Naive B cell (primary cell): ENCODE measurements at regions not wholly inside any gene's neighbourhood (a gene's known extent, or its start where the extent isn't known, plus 50 kb on each side); places are given as distances from the start of the nearest gene placed in this dataset.
A peak's percentile ranks its signal among the peaks of the same experiment; 100 is the strongest.

ENCODE experiments used
- ATAC-seq, 2 donors: fragments of 150-1000 bp; cut with Tn5 transposase; 2 replicates each; pipeline ENCODE4 v1.10.0; 2021; ENCODE audit warnings: low read depth in 2 of 2, mild to moderate bottlenecking in 2 of 2, moderate library complexity in 2 of 2
- DNase-seq: peaks from one replicate; pipeline ENCODE4 v3.0.0; 2022
- H3K27ac Mint-ChIP-seq, 6 donors: one replicate each; pipeline ENCODE4 v1.8.0; 2020 to 2022; ENCODE audit warnings: mild to moderate bottlenecking in 6 of 6, mixed read lengths in 6 of 6, moderate library complexity in 5 of 6, inconsistent platforms in 2 of 6
- H3K27me3 Mint-ChIP-seq, 3 donors: one replicate each; pipeline ENCODE4 v1.8.0; 2021 to 2022; ENCODE audit warnings: mixed read lengths in 3 of 3, mild to moderate bottlenecking in 1 of 3
- H3K36me3 Mint-ChIP-seq, 2 donors: one replicate each; pipeline ENCODE4 v1.8.0; 2020 to 2022; ENCODE audit warnings: mixed read lengths in 2 of 2, inconsistent platforms in 1 of 2, mild to moderate bottlenecking in 1 of 2
- H3K4me1 Mint-ChIP-seq, 3 donors: one replicate each; pipeline ENCODE4 v1.8.0; 2020 to 2022; ENCODE audit warnings: mixed read lengths in 3 of 3, inconsistent platforms in 1 of 3, mild to moderate bottlenecking in 1 of 3, moderate library complexity in 1 of 3
- H3K4me3 Mint-ChIP-seq, 8 donors: one replicate each; pipeline ENCODE4 v1.8.0; 2020 to 2022; ENCODE audit warnings: mild to moderate bottlenecking in 8 of 8, mixed read lengths in 8 of 8, moderate library complexity in 8 of 8, inconsistent platforms in 2 of 8
- H3K9me3 Mint-ChIP-seq, 7 donors: one replicate each; pipeline ENCODE4 v1.8.0; 2020 to 2022; ENCODE audit warnings: mixed read lengths in 7 of 7, mild to moderate bottlenecking in 5 of 7, inconsistent platforms in 2 of 7, moderate library complexity in 1 of 7

DNA sequence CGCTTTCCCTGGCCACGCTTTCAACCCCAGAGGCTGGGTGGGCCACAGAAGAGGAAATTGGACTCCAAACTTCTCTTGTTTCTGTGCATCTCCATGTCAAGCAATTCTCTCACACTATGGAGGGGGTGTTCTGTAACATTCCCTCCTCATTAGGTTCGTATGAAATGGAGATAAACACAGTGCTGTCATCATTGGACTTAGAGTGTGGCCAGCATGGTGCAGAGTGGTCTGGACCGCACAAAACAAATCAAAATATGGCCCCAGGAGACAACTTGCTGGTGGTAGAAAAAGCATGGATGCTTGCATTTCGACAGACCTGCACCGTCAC, 655.2 kb downstream of the BNC2 start:
- H3K27ac Mint-ChIP-seq = no peak overlapping the region

GRCh38 chr9:16217943-16218701, 652.3 kb downstream of the BNC2 start:
- Mint-ChIP-seq H3K36me3 (no peaks in the 10 kb centered on the region), H3K4me3 (no peak overlapping the region), H3K9me3 (peaks cover 0 to 4% (median 1%) of the 10 kb centered on the region in 7 donors), H3K4me1 (no peaks in the 10 kb centered on the region), H3K27ac (peak overlapping the region in 1 of 6 donors; percentile 72), H3K27me3 (peaks cover 0 to 12% (median 0%) of the 10 kb centered on the region in 3 donors)
- DNase-seq (no peak), ATAC-seq (no peak)

More for the DNA sequence above, 655.2 kb downstream of the BNC2 start:
- DNase-seq (no peak), ATAC-seq (no peak)
- H3K27me3 Mint-ChIP-seq = no peaks in the 10 kb centered on the region
- H3K4me3 Mint-ChIP-seq = no peak overlapping the region
- peaks cover 0 to 7% (median 1%) of the 10 kb centered on the region in 7 donors for H3K9me3 Mint-ChIP-seq
- no peaks in the 10 kb centered on the region for H3K4me1 Mint-ChIP-seq
- no peaks in the 10 kb centered on the region for H3K36me3 Mint-ChIP-seq

- Mint-ChIP-seq H3K9me3 (peaks cover 0 to 6% (median 0%) of the 10 kb centered on the region in 7 donors), H3K27ac (no peak overlapping the region), H3K4me1 (no peaks in the 10 kb centered on the region), H3K27me3 (peaks cover 0 to 12% (median 5%) of the 10 kb centered on the region in 3 donors), H3K36me3 (no peaks in the 10 kb centered on the region), H3K4me3 (no peak overlapping the region)
- DNase-seq (no peak), ATAC-seq (no peak)
Measured at GRCh38 chr9:16221366-16221765, 649.1 kb downstream of the BNC2 start.

GRCh38 chr9:16221822-16222547, 648.5 kb downstream of the BNC2 start:
- Mint-ChIP-seq H3K27me3 (peaks cover 0 to 12% (median 5%) of the 10 kb centered on the region in 3 donors), H3K9me3 (peaks cover 0 to 6% (median 0%) of the 10 kb centered on the region in 7 donors), H3K4me1 (no peaks in the 10 kb centered on the region), H3K36me3 (no peaks in the 10 kb centered on the region), H3K27ac (peak overlapping the region in 1 of 6 donors; percentile 59), H3K4me3 (no peak overlapping the region)
- no peak for ATAC-seq
- DNase-seq = no peak

DNA sequence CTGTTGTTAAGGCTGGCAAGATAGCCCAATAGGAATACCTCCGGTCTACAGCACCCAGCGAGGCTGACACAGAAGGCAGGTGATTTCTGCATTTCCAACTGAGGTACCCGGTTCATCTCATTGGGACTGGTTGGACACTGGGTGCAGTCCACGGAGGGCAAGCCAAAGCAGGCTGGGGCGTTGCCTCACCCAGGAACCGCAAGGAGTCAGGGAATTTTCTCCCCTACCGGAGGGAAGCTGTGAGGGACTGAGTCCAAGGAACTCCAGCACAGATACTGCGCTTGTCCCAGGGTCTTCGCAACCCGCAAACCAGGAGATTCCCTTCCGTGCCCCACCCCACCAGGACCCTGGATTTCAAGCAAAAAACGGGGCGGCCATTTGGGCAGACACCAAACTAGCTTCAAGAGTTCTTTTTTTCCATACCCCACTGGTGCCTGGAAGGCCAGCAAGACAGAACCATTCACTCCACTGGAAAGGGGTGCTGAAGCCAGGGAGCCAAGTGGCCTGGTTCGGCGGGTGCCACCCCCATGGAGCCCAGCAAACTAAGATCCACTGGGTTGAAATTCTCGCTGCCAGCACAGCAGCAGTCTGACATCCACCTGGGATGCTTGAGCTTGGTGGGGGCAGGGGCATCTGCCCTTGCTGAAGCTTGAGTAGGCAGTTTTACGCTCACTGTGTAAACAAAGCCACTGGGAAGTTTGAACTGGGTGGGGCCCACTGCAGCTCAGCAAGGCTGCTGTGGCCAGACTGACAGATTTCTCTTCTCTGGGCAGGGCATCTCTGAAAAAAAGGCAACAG, 647.2 kb downstream of the BNC2 start:
- no peaks in the 10 kb centered on the region for H3K4me1 Mint-ChIP-seq
- H3K27me3 Mint-ChIP-seq = peaks cover 0 to 12% (median 5%) of the 10 kb centered on the region in 3 donors
- no peaks in the 10 kb centered on the region for H3K36me3 Mint-ChIP-seq
- DNase-seq = no peak
- H3K27ac Mint-ChIP-seq = no peak overlapping the region
- no peak overlapping the region for H3K4me3 Mint-ChIP-seq
- no peak for ATAC-seq
- H3K9me3 Mint-ChIP-seq = peaks cover 0 to 7% (median 0%) of the 10 kb centered on the region in 7 donors

DNA sequence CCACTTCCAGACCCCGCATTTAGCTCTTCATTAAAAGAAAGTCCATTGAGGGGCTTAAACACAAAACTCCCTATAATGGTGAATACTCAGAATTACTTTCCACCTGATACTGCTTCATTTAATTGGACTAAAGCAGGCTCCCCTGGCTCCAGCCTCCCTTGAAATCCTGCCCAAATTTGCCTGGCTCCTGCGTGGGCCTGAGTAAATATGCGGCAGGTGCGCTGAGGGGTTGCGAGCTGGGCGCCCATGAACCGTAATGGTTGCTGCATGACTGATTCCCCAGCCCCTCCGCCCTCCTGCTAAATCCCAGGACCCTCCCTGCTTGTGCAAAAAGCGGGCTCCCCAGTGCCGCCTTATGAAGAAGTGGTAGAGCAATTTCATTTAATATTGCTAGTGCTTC, 639.7 kb downstream of the BNC2 start:
- H3K27me3 Mint-ChIP-seq = peaks cover 0 to 4% (median 0%) of the 10 kb centered on the region in 3 donors
- DNase-seq = no peak
- no peak overlapping the region for H3K4me3 Mint-ChIP-seq
- peaks cover 0 to 9% of the 10 kb centered on the region in 2 donors for H3K36me3 Mint-ChIP-seq
- no peaks in the 10 kb centered on the region for H3K4me1 Mint-ChIP-seq
- peaks cover 9 to 28% (median 17%) of the 10 kb centered on the region in 7 donors for H3K9me3 Mint-ChIP-seq
- H3K27ac Mint-ChIP-seq = no peak overlapping the region
- no peak for ATAC-seq

- Mint-ChIP-seq H3K9me3 (peaks cover 9 to 27% (median 17%) of the 10 kb centered on the region in 7 donors), H3K36me3 (peaks cover 0 to 10% of the 10 kb centered on the region in 2 donors), H3K4me3 (no peak overlapping the region), H3K27ac (no peak overlapping the region), H3K27me3 (peaks cover 0 to 4% (median 0%) of the 10 kb centered on the region in 3 donors), H3K4me1 (no peaks in the 10 kb centered on the region)
- DNase-seq (no peak), ATAC-seq (no peak)
Measured at GRCh38 chr9:16236311-16236710, 634.2 kb downstream of the BNC2 start.

DNA sequence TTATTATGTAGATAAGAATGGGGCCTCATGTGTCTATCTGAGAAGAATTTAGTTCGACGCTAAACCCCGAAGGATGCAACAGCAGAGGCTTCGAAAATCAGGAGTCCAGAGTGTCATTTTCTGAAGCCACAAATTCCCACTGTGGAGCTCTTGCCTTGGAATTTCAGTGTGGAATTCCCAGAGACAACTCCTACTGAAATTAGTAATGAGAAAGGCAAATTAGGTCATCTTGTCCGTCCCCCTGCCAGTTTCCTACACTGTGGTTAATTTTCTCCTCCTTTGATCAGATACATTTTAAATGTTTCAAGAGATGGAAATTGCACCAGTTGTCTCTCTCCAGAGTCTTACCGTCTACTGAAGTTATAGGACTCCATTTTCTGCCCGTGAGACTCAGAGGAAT, 633.6 kb downstream of the BNC2 start:
- Mint-ChIP-seq H3K9me3 (peaks cover 9 to 27% (median 17%) of the 10 kb centered on the region in 7 donors), H3K4me1 (no peaks in the 10 kb centered on the region)
- ATAC-seq = no peak

GRCh38 chr9:16238623-16239138, 631.8 kb downstream of the BNC2 start:
- no peak for ATAC-seq
- DNase-seq = no peak
- Mint-ChIP-seq H3K4me1 (no peaks in the 10 kb centered on the region), H3K4me3 (no peak overlapping the region), H3K27me3 (peaks cover 0 to 5% (median 0%) of the 10 kb centered on the region in 3 donors), H3K9me3 (peaks cover 9 to 23% (median 14%) of the 10 kb centered on the region in 7 donors), H3K36me3 (peaks cover 0 to 10% of the 10 kb centered on the region in 2 donors), H3K27ac (no peak overlapping the region)

More for the DNA sequence above, 633.6 kb downstream of the BNC2 start:
- DNase-seq = no peak
- H3K36me3 Mint-ChIP-seq = peaks cover 0 to 10% of the 10 kb centered on the region in 2 donors
- no peak overlapping the region for H3K4me3 Mint-ChIP-seq
- H3K27me3 Mint-ChIP-seq = peaks cover 0 to 4% (median 0%) of the 10 kb centered on the region in 3 donors
- H3K27ac Mint-ChIP-seq = no peak overlapping the region

DNA sequence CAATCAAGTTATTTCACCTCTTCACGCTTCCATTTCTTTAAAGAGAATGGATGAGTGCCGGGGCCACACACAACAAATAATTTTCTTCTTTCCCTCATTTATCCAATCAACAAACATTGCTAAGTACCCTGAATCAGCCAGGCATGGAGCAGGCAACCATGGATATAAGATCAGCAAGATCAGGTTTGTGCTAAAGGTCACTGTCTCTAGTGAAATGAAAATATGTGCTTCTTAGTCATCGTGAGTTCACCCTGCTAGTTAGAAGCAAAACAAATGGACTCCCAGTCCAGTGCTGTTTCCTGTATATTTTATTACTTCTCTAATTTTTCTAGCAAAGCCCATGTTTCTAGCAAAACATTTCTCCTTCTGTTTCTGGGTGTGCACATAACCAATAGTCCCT, 629.2 kb downstream of the BNC2 start:
- peaks cover 0 to 11% (median 4%) of the 10 kb centered on the region in 7 donors for H3K9me3 Mint-ChIP-seq
- DNase-seq (no peak), ATAC-seq (no peak)
- H3K4me1 Mint-ChIP-seq = no peaks in the 10 kb centered on the region
- H3K36me3 Mint-ChIP-seq = no peaks in the 10 kb centered on the region
- no peak overlapping the region for H3K4me3 Mint-ChIP-seq
- H3K27me3 Mint-ChIP-seq = peaks cover 0 to 13% (median 0%) of the 10 kb centered on the region in 3 donors
- H3K27ac Mint-ChIP-seq = no peak overlapping the region

DNA sequence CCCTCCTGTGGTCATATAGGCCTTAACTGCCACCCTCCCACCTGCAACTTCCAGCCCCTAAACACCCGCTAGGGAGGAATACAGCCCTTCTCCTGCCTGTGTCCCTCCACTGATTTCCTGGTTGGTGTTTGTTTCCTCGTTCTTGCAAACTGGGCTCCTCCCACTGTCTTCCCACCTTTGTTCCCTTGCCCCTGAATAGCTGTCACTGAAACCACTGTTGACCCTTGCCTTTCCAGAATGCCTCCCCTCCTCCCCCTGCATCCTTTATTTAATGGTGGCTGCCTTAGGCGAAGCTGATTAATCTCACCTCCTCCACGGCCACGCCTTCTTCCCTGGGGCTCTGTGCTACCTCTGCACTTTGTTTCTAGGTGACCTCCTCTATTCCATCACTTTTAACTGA, 626.7 kb downstream of the BNC2 start:
- no peak overlapping the region for H3K27ac Mint-ChIP-seq
- H3K9me3 Mint-ChIP-seq = peaks cover 0 to 9% (median 4%) of the 10 kb centered on the region in 7 donors
- ATAC-seq (no peak), DNase-seq (no peak)
- H3K36me3 Mint-ChIP-seq = no peaks in the 10 kb centered on the region
- no peaks in the 10 kb centered on the region for H3K4me1 Mint-ChIP-seq
- peaks cover 0 to 14% (median 0%) of the 10 kb centered on the region in 3 donors for H3K27me3 Mint-ChIP-seq
- no peak overlapping the region for H3K4me3 Mint-ChIP-seq

DNA sequence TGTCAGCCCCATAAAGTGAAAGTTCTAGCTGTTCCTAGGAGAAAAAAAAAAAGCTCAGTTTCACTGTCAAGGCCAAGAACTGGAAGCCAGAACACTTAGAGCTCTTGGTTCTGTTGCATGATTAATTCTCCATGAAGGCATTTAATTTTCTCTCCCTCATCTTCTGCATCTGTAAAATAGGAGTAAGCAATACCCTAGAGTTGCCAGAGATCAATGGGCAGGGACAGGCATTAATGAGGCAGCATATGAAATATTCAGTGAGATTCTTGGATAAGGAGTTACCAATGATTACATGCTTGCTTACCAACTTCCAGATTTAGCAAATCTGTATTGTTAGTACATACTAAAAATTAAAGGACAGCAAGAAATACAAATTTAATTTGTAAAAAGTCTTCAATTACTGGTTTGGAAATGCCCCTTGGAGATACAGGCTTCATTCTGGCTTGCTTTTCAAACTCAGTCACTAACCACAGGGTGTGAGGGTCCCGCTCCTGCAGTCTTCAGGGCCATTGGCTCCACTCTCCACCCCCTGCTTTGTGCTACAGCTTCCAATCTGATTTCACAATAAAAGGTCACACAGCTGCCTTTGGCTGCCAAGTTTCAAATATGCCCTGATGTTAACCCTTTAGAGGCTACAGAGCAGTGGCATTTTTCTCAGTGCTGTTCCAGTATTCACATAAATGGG, 624.6 kb downstream of the BNC2 start:
- H3K27ac Mint-ChIP-seq = no peak overlapping the region
- no peaks in the 10 kb centered on the region for H3K36me3 Mint-ChIP-seq
- DNase-seq (no peak), ATAC-seq (no peak)
- no peak overlapping the region for H3K4me3 Mint-ChIP-seq
- H3K4me1 Mint-ChIP-seq = no peaks in the 10 kb centered on the region
- peaks cover 0 to 13% (median 0%) of the 10 kb centered on the region in 3 donors for H3K27me3 Mint-ChIP-seq
- H3K9me3 Mint-ChIP-seq = peaks cover 0 to 9% (median 4%) of the 10 kb centered on the region in 7 donors

GRCh38 chr9:16246785-16247184, 623.7 kb downstream of the BNC2 start:
- ATAC-seq = no peak
- H3K27me3 Mint-ChIP-seq = peaks cover 0 to 15% (median 0%) of the 10 kb centered on the region in 3 donors

More at GRCh38 chr9:16246785-16247184, 623.7 kb downstream of the BNC2 start:
- Mint-ChIP-seq H3K27ac (no peak overlapping the region), H3K36me3 (no peaks in the 10 kb centered on the region), H3K9me3 (peaks cover 0 to 10% (median 4%) of the 10 kb centered on the region in 7 donors), H3K4me1 (no peaks in the 10 kb centered on the region), H3K4me3 (no peak overlapping the region)
- no peak for DNase-seq
